ENCODE measurements at regions not wholly inside any gene's neighbourhood (a gene's known extent, or its start where the extent isn't known, plus 50 kb on each side); places are given as distances from the start of the nearest gene placed in this dataset.

GRCh38 chr12:102685841-102686240 lies 205.5 kb upstream of the IGF1 start:
- TF ChIP-seq CTCF (IDR thresholded peaks at IDR 0.05; ENCODE audit: extremely low read depth in 1 of 2, insufficient read depth in 1 of 2, low read depth in 1 of 2, low read length in 2 of 2) (no peak), MYC (IDR thresholded peaks at IDR 0.05; ENCODE audit: low read depth, low read length) (no peak), FOS (IDR thresholded peaks at IDR 0.05; ENCODE audit: borderline replicate concordance, insufficient read depth, low read length) (no peak), POLR2AphosphoS5 (IDR thresholded peaks at IDR 0.05; ENCODE audit: insufficient read depth, low read depth, low read length) (no peak), POLR2A (IDR thresholded peaks at IDR 0.05; ENCODE audit: low read depth, low read length) (no peak), EZH2 (IDR thresholded peaks at IDR 0.05; ENCODE audit: borderline replicate concordance, low read depth, low read length, severe bottlenecking) (no peak), JUN (IDR thresholded peaks at IDR 0.05; ENCODE audit: borderline replicate concordance, insufficient read depth, insufficient read length, low read depth) (no peak)

Measured in endothelial cell of umbilical vein (primary cell).